ENCODE measurements at regions not wholly inside any gene's neighbourhood (a gene's known extent, or its start where the extent isn't known, plus 50 kb on each side); places are given as distances from the start of the nearest gene placed in this dataset.

DNA sequence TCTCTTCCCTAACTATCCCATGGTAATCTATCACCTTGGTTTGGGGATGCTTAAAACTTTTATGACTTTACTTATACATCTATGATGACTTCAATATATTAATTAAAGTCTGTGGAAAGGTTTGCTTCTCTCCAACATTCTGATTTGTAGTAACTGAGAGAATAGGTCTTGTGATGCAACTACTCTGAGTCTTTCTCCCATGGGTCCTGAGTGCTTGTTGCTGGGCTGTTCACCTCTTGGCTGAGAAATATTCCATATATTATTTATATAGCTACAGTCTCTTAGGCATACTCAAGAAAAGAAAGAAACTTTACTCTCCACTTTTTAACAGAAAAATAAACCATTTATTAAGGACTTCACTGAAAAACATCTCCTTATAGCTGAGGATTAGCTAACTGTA, 119.3 kb upstream of the PLPPR5 start:
- Histone ChIP-seq H3K27ac (no peak overlapping the region), H3K27me3 (no peaks in the 10 kb centered on the region), H3K9me3 (no peaks in the 10 kb centered on the region), H3K4me1 (no peaks in the 10 kb centered on the region), H3K36me3 (no peaks in the 10 kb centered on the region), H3K4me3 (no peak overlapping the region)
- intact Hi-C loops (cut with DNase I): no loop called here
- TF ChIP-seq POLR2A (IDR thresholded peaks at IDR 0.05): no peak
- DNase-seq: no peak

DNA sequence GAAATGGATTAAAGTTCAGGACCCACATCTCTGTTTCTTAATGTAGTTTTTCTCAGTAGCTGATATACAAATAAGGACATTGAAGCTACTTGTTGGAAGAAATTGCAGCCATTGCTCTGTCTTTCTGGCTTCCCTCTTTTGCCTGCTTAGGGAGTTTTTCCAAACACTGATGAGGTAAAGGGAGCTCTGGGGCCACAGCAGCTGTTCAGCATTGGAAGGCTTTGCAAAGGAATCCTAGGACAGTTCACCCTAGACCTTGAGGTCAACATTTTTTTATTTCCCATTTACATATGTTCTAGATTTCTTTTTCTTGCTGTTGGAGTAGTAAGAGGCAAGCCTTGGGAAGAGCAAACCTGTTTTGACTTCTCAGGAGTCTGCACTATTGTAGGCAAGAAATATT, 126.9 kb upstream of the PLPPR5 start:
- H3K27me3 ChIP-seq: no peaks in the 10 kb centered on the region
- no peak for DNase-seq

DNA sequence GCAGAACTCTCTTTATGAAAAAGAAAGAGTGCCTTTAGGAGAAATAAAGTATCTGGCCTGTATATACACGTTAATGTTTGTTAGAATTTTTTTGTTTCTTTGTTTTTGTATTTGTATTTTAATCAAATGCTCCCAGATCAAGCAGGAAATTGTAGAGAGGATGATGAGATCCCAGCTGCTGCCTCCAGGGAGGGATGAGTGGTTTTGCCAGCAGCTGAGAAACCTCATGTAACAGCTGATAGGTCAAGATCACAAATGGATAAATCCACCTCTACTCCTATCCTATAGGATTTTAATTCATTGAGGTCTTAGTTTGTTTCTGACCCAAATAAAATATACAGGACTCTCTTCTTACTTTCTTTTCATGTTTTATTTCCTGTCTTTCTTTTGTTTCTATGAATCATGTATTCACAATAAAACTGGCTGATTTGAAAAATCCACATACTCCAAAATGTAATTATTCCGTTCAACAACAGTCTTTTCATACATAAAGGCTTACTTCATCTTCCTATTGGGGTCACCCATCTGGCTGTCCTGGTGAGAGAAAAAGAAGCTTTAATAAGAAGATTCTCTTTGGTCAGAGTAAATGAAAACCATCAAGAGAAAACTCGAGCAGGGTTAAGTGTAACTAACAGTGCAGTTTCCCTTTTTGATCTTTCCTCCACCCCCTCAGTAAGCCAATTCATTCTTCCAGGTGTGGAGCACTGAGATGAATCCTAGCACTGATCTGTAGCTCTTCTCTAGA, 129.3 kb upstream of the PLPPR5 start:
- H3K4me1 ChIP-seq: no peaks in the 10 kb centered on the region
- no peak overlapping the region for H3K27ac ChIP-seq
- no peak for DNase-seq
- H3K27me3 ChIP-seq: no peaks in the 10 kb centered on the region
- H3K4me3 ChIP-seq: no peak overlapping the region
- intact Hi-C loops (cut with DNase I): no loop called here
- 44 to 61% methylated on average over 3 of the region's 3 CpGs for WGBS, 2 donors
- H3K36me3 ChIP-seq: no peaks in the 10 kb centered on the region
- TF ChIP-seq POLR2A (IDR thresholded peaks at IDR 0.05) (no peak), POLR2AphosphoS5 (IDR thresholded peaks at IDR 0.05) (no peak), EP300 (IDR thresholded peaks at IDR 0.05) (no peak)
- TF ChIP-seq, protein P1, sequence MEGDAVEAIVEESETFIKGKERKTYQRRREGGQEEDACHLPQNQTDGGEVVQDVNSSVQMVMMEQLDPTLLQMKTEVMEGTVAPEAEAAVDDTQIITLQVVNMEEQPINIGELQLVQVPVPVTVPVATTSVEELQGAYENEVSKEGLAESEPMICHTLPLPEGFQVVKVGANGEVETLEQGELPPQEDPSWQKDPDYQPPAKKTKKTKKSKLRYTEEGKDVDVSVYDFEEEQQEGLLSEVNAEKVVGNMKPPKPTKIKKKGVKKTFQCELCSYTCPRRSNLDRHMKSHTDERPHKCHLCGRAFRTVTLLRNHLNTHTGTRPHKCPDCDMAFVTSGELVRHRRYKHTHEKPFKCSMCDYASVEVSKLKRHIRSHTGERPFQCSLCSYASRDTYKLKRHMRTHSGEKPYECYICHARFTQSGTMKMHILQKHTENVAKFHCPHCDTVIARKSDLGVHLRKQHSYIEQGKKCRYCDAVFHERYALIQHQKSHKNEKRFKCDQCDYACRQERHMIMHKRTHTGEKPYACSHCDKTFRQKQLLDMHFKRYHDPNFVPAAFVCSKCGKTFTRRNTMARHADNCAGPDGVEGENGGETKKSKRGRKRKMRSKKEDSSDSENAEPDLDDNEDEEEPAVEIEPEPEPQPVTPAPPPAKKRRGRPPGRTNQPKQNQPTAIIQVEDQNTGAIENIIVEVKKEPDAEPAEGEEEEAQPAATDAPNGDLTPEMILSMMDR (IDR thresholded peaks at IDR 0.05): no peak
- no peaks in the 10 kb centered on the region for H3K9me3 ChIP-seq

More for the DNA sequence above, 126.9 kb upstream of the PLPPR5 start:
- intact Hi-C loops (cut with DNase I): no loop called here
- Histone ChIP-seq H3K4me3 (no peak overlapping the region), H3K4me1 (no peaks in the 10 kb centered on the region), H3K9me3 (no peaks in the 10 kb centered on the region), H3K36me3 (no peaks in the 10 kb centered on the region), H3K27ac (no peak overlapping the region)
- no peak for TF ChIP-seq POLR2A (IDR thresholded peaks at IDR 0.05)
- no peak for TF ChIP-seq EP300 (IDR thresholded peaks at IDR 0.05)
- no peak for TF ChIP-seq POLR2AphosphoS5 (IDR thresholded peaks at IDR 0.05)
- TF ChIP-seq, protein P1 (IDR thresholded peaks at IDR 0.05): no peak

DNA sequence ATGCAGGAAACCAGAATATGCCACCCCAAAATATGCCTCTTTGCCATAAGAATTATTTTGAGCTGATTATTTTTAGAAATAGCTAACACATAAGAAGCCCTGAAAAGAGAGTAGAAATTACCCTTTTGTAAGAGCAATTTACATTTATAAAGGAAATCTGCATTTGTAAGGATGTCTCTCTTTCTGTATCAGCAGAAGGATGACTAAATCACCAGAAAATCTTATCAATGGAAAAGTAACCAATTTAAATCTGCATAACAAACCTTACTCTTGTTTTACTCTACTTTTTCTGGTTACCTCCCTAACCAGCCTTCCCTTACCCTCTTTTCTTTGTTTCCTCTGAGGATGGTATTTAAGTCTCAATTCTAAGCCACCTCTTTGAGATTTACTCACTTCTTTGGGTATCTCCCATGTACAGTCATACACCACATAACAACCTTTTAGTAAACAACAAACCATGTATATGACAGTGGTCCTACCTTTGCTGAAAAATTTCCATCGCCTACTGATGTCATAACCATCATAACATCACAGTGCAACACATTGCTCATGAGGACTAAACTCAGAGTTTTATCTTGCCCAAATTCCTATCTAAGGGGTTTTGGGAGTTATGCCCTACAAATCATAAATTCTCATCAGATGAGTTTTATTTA, 126.6 kb upstream of the PLPPR4 start:
- 86 to 92% methylated on average over 1 of the region's 1 CpG for WGBS, 2 donors
- Histone ChIP-seq H3K4me3 (no peak overlapping the region), H3K36me3 (no peaks in the 10 kb centered on the region), H3K9me3 (no peaks in the 10 kb centered on the region), H3K4me1 (no peaks in the 10 kb centered on the region), H3K27ac (no peak overlapping the region), H3K27me3 (no peaks in the 10 kb centered on the region)
- TF ChIP-seq, protein P1 (IDR thresholded peaks at IDR 0.05): no peak
- no peak for TF ChIP-seq POLR2A (IDR thresholded peaks at IDR 0.05)
- no peak for TF ChIP-seq EP300 (IDR thresholded peaks at IDR 0.05)
- TF ChIP-seq POLR2AphosphoS5 (IDR thresholded peaks at IDR 0.05): no peak
- intact Hi-C loops (cut with DNase I): no loop called here
- DNase-seq: no peak

DNA sequence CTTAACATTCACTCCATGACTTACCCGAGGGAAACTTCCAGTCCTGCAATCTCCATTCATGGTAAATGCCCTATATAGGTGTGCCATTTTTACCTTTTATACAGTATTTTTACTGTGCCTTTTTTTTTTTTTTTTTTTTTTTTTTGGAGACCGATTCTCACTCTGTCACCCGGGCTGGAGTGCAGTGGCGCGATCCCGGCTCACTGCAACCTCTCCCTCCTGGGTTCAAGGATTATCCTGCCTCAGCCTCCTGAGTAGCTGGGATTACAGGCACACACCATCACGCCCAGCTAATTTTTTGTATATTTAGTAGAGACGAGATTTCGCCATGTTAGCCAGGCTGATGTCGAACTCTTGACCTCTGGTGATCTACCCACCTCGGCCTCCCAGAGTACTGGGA, 124.4 kb upstream of the PLPPR4 start:
- no peaks in the 10 kb centered on the region for H3K4me1 ChIP-seq
- 88 to 90% methylated on average over 11 of the region's 11 CpGs for WGBS, 2 donors
- no peaks in the 10 kb centered on the region for H3K9me3 ChIP-seq
- H3K4me3 ChIP-seq: no peak overlapping the region
- H3K27ac ChIP-seq: no peak overlapping the region
- TF ChIP-seq EP300 (IDR thresholded peaks at IDR 0.05) (no peak), POLR2AphosphoS5 (IDR thresholded peaks at IDR 0.05) (no peak), POLR2A (IDR thresholded peaks at IDR 0.05) (no peak)
- TF ChIP-seq, protein P1 (IDR thresholded peaks at IDR 0.05): no peak
- intact Hi-C loops (cut with DNase I): no loop called here
- no peaks in the 10 kb centered on the region for H3K36me3 ChIP-seq
- no peak for DNase-seq
- no peaks in the 10 kb centered on the region for H3K27me3 ChIP-seq

Measured in sigmoid colon (tissue), 6 donors.